ENCODE measurements at regions not wholly inside any gene's neighbourhood (a gene's known extent, or its start where the extent isn't known, plus 50 kb on each side); places are given as distances from the start of the nearest gene placed in this dataset.

- no peaks in the 10 kb centered on the region for H3K27me3 ChIP-seq (ENCODE audit: control insufficient read depth in 1 of 2, insufficient read depth in 2 of 2, low read length in 2 of 2)
- 61 to 71% methylated on average over 2 of the region's 2 CpGs for WGBS, 2 donors
- no peak overlapping the region for H3K27ac ChIP-seq (ENCODE audit: low read depth in 2 of 2, low read length in 1 of 2)
- no peak overlapping the region for H3K4me3 ChIP-seq (ENCODE audit: low read depth in 1 of 2, low read length in 2 of 2)
- no peaks in the 10 kb centered on the region for H3K9me3 ChIP-seq (ENCODE audit: control insufficient read depth in 2 of 2, insufficient read depth in 1 of 2, low read depth in 1 of 2, low read length in 1 of 2)
- no peaks in the 10 kb centered on the region for H3K4me1 ChIP-seq (ENCODE audit: control insufficient read depth in 2 of 2, insufficient read depth in 2 of 2, low read length in 1 of 2)
- no peaks in the 10 kb centered on the region for H3K36me3 ChIP-seq (ENCODE audit: control insufficient read depth in 2 of 2, insufficient read depth in 2 of 2, low read length in 1 of 2)
These were observed 273.4 kb downstream of the FAM76B start for GRCh38 chr11:95516175-95516574.

- Histone ChIP-seq H3K4me1 (ENCODE audit: control insufficient read depth in 2 of 2, insufficient read depth in 2 of 2, low read length in 1 of 2) (no peaks in the 10 kb centered on the region), H3K27me3 (ENCODE audit: control insufficient read depth in 1 of 2, insufficient read depth in 2 of 2, low read length in 2 of 2) (no peaks in the 10 kb centered on the region), H3K9me3 (ENCODE audit: control insufficient read depth in 2 of 2, insufficient read depth in 1 of 2, low read depth in 1 of 2, low read length in 1 of 2) (no peaks in the 10 kb centered on the region), H3K4me3 (ENCODE audit: low read depth in 1 of 2, low read length in 2 of 2) (no peak overlapping the region), H3K36me3 (ENCODE audit: control insufficient read depth in 2 of 2, insufficient read depth in 2 of 2, low read length in 1 of 2) (no peaks in the 10 kb centered on the region), H3K27ac (ENCODE audit: low read depth in 2 of 2, low read length in 1 of 2) (no peak overlapping the region)
- 80 to 92% methylated on average over 2 of the region's 2 CpGs for WGBS, 2 donors
These were observed 274.2 kb downstream of the FAM76B start for GRCh38 chr11:95515371-95515770.

GRCh38 chr11:95514416-95515110, 275.0 kb downstream of the FAM76B start:
- WGBS, 2 donors: 39 to 50% methylated on average over 4 of the region's 4 CpGs
- Histone ChIP-seq H3K4me1 (ENCODE audit: control insufficient read depth in 2 of 2, insufficient read depth in 2 of 2, low read length in 1 of 2) (no peaks in the 10 kb centered on the region), H3K36me3 (ENCODE audit: control insufficient read depth in 2 of 2, insufficient read depth in 2 of 2, low read length in 1 of 2) (no peaks in the 10 kb centered on the region), H3K27ac (ENCODE audit: low read depth in 2 of 2, low read length in 1 of 2) (no peak overlapping the region), H3K4me3 (ENCODE audit: low read depth in 1 of 2, low read length in 2 of 2) (no peak overlapping the region), H3K27me3 (ENCODE audit: control insufficient read depth in 1 of 2, insufficient read depth in 2 of 2, low read length in 2 of 2) (no peaks in the 10 kb centered on the region), H3K9me3 (ENCODE audit: control insufficient read depth in 2 of 2, insufficient read depth in 1 of 2, low read depth in 1 of 2, low read length in 1 of 2) (no peaks in the 10 kb centered on the region)

- H3K27me3 ChIP-seq (ENCODE audit: control insufficient read depth in 1 of 2, insufficient read depth in 2 of 2, low read length in 2 of 2): no peaks in the 10 kb centered on the region
- no peak overlapping the region for H3K4me3 ChIP-seq (ENCODE audit: low read depth in 1 of 2, low read length in 2 of 2)
- H3K27ac ChIP-seq (ENCODE audit: low read depth in 2 of 2, low read length in 1 of 2): peak overlapping the region in 1 of 2 donors; percentile 22
- no peaks in the 10 kb centered on the region for H3K9me3 ChIP-seq (ENCODE audit: control insufficient read depth in 2 of 2, insufficient read depth in 1 of 2, low read depth in 1 of 2, low read length in 1 of 2)
- H3K4me1 ChIP-seq (ENCODE audit: control insufficient read depth in 2 of 2, insufficient read depth in 2 of 2, low read length in 1 of 2): no peaks in the 10 kb centered on the region
- WGBS, 2 donors: 18 to 26% methylated on average over 4 of the region's 4 CpGs
- H3K36me3 ChIP-seq (ENCODE audit: control insufficient read depth in 2 of 2, insufficient read depth in 2 of 2, low read length in 1 of 2): no peaks in the 10 kb centered on the region
These were observed 276.9 kb downstream of the FAM76B start for GRCh38 chr11:95512682-95513081.

GRCh38 chr11:95512177-95512576, 277.4 kb downstream of the FAM76B start:
- no peaks in the 10 kb centered on the region for H3K4me1 ChIP-seq (ENCODE audit: control insufficient read depth in 2 of 2, insufficient read depth in 2 of 2, low read length in 1 of 2)
- H3K9me3 ChIP-seq (ENCODE audit: control insufficient read depth in 2 of 2, insufficient read depth in 1 of 2, low read depth in 1 of 2, low read length in 1 of 2): no peaks in the 10 kb centered on the region
- no peak overlapping the region for H3K4me3 ChIP-seq (ENCODE audit: low read depth in 1 of 2, low read length in 2 of 2)
- WGBS, 2 donors: 32 to 47% methylated on average over 4 of the region's 4 CpGs
- no peaks in the 10 kb centered on the region for H3K36me3 ChIP-seq (ENCODE audit: control insufficient read depth in 2 of 2, insufficient read depth in 2 of 2, low read length in 1 of 2)
- H3K27ac ChIP-seq (ENCODE audit: low read depth in 2 of 2, low read length in 1 of 2): no peak overlapping the region
- H3K27me3 ChIP-seq (ENCODE audit: control insufficient read depth in 1 of 2, insufficient read depth in 2 of 2, low read length in 2 of 2): no peaks in the 10 kb centered on the region

GRCh38 chr11:95508219-95508890, 277.4 kb upstream of the SESN3 start:
- Histone ChIP-seq H3K9me3 (ENCODE audit: control insufficient read depth in 2 of 2, insufficient read depth in 1 of 2, low read depth in 1 of 2, low read length in 1 of 2) (no peaks in the 10 kb centered on the region), H3K27me3 (ENCODE audit: control insufficient read depth in 1 of 2, insufficient read depth in 2 of 2, low read length in 2 of 2) (peaks cover 0 to 3% of the 10 kb centered on the region in 2 donors), H3K4me1 (ENCODE audit: control insufficient read depth in 2 of 2, insufficient read depth in 2 of 2, low read length in 1 of 2) (no peaks in the 10 kb centered on the region), H3K4me3 (ENCODE audit: low read depth in 1 of 2, low read length in 2 of 2) (no peak overlapping the region), H3K27ac (ENCODE audit: low read depth in 2 of 2, low read length in 1 of 2) (no peak overlapping the region), H3K36me3 (ENCODE audit: control insufficient read depth in 2 of 2, insufficient read depth in 2 of 2, low read length in 1 of 2) (no peaks in the 10 kb centered on the region)
- 81 to 90% methylated on average over 7 of the region's 7 CpGs for WGBS, 2 donors

GRCh38 chr11:95507794-95508193, 276.8 kb upstream of the SESN3 start:
- no peak overlapping the region for H3K27ac ChIP-seq (ENCODE audit: low read depth in 2 of 2, low read length in 1 of 2)
- H3K36me3 ChIP-seq (ENCODE audit: control insufficient read depth in 2 of 2, insufficient read depth in 2 of 2, low read length in 1 of 2): no peaks in the 10 kb centered on the region
- no peaks in the 10 kb centered on the region for H3K4me1 ChIP-seq (ENCODE audit: control insufficient read depth in 2 of 2, insufficient read depth in 2 of 2, low read length in 1 of 2)
- H3K4me3 ChIP-seq (ENCODE audit: low read depth in 1 of 2, low read length in 2 of 2): no peak overlapping the region
- peaks cover 0 to 3% of the 10 kb centered on the region in 2 donors for H3K27me3 ChIP-seq (ENCODE audit: control insufficient read depth in 1 of 2, insufficient read depth in 2 of 2, low read length in 2 of 2)
- H3K9me3 ChIP-seq (ENCODE audit: control insufficient read depth in 2 of 2, insufficient read depth in 1 of 2, low read depth in 1 of 2, low read length in 1 of 2): no peaks in the 10 kb centered on the region
- WGBS, 2 donors: 51 to 52% methylated on average over 3 of the region's 3 CpGs

GRCh38 chr11:95506777-95507176, 275.8 kb upstream of the SESN3 start:
- Histone ChIP-seq H3K4me3 (ENCODE audit: low read depth in 1 of 2, low read length in 2 of 2) (no peak overlapping the region), H3K4me1 (ENCODE audit: control insufficient read depth in 2 of 2, insufficient read depth in 2 of 2, low read length in 1 of 2) (no peaks in the 10 kb centered on the region), H3K27me3 (ENCODE audit: control insufficient read depth in 1 of 2, insufficient read depth in 2 of 2, low read length in 2 of 2) (peaks cover 0 to 3% of the 10 kb centered on the region in 2 donors), H3K36me3 (ENCODE audit: control insufficient read depth in 2 of 2, insufficient read depth in 2 of 2, low read length in 1 of 2) (no peaks in the 10 kb centered on the region), H3K27ac (ENCODE audit: low read depth in 2 of 2, low read length in 1 of 2) (no peak overlapping the region), H3K9me3 (ENCODE audit: control insufficient read depth in 2 of 2, insufficient read depth in 1 of 2, low read depth in 1 of 2, low read length in 1 of 2) (no peaks in the 10 kb centered on the region)
- WGBS, 2 donors: 88 to 89% methylated on average over 2 of the region's 2 CpGs

- Histone ChIP-seq H3K36me3 (ENCODE audit: control insufficient read depth in 2 of 2, insufficient read depth in 2 of 2, low read length in 1 of 2) (no peaks in the 10 kb centered on the region), H3K9me3 (ENCODE audit: control insufficient read depth in 2 of 2, insufficient read depth in 1 of 2, low read depth in 1 of 2, low read length in 1 of 2) (no peaks in the 10 kb centered on the region), H3K27ac (ENCODE audit: low read depth in 2 of 2, low read length in 1 of 2) (no peak overlapping the region), H3K4me3 (ENCODE audit: low read depth in 1 of 2, low read length in 2 of 2) (no peak overlapping the region), H3K27me3 (ENCODE audit: control insufficient read depth in 1 of 2, insufficient read depth in 2 of 2, low read length in 2 of 2) (peaks cover 0 to 3% of the 10 kb centered on the region in 2 donors), H3K4me1 (ENCODE audit: control insufficient read depth in 2 of 2, insufficient read depth in 2 of 2, low read length in 1 of 2) (no peaks in the 10 kb centered on the region)
- WGBS, 2 donors: 75 to 85% methylated on average over 8 of the region's 8 CpGs
These were observed 275.0 kb upstream of the SESN3 start for GRCh38 chr11:95505927-95506426.

- peaks cover 0 to 3% of the 10 kb centered on the region in 2 donors for H3K27me3 ChIP-seq (ENCODE audit: control insufficient read depth in 1 of 2, insufficient read depth in 2 of 2, low read length in 2 of 2)
- no peaks in the 10 kb centered on the region for H3K36me3 ChIP-seq (ENCODE audit: control insufficient read depth in 2 of 2, insufficient read depth in 2 of 2, low read length in 1 of 2)
- no peaks in the 10 kb centered on the region for H3K9me3 ChIP-seq (ENCODE audit: control insufficient read depth in 2 of 2, insufficient read depth in 1 of 2, low read depth in 1 of 2, low read length in 1 of 2)
- no peak overlapping the region for H3K4me3 ChIP-seq (ENCODE audit: low read depth in 1 of 2, low read length in 2 of 2)
- H3K4me1 ChIP-seq (ENCODE audit: control insufficient read depth in 2 of 2, insufficient read depth in 2 of 2, low read length in 1 of 2): peaks cover 0 to 3% of the 10 kb centered on the region in 2 donors
- WGBS, 2 donors: 67 to 77% methylated on average over 1 of the region's 1 CpG
- H3K27ac ChIP-seq (ENCODE audit: low read depth in 2 of 2, low read length in 1 of 2): no peak overlapping the region
These were observed 272.0 kb upstream of the SESN3 start for GRCh38 chr11:95503047-95503446.

Data from esophagus (tissue), 2 donors.